Islet precursor cell (in vitro differentiated cells): ENCODE measurements at regions not wholly inside any gene's neighbourhood (a gene's known extent, or its start where the extent isn't known, plus 50 kb on each side); places are given as distances from the start of the nearest gene placed in this dataset.
"Not testable (repeated sequence)": the region's sequence is repeated elsewhere in the genome, so short reads cannot be mapped to it uniquely, and the experiment has no call there.

Source experiments
- DNase-seq: peaks from one replicate; pipeline ENCODE4 v3.0.0-alpha.2; 2018

DNA sequence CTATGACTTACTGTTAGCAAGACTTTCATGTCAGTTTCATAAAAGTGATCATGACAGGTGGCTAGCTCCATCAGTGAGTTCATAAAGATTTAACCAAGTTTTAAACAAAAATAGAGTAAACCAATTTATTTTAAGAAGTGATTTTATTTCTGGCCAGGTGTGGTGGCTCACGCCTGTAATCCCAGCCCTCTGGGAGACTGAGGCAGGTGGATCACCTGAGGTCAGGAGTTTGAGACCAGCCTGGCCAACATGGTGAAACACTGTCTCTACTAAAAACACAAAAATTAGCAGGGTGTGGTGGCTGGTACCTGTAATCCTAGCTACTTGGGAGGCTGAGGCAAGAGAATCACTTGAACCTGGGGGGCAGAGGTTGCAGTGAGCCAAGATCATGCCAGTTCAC lies 111.4 kb upstream of the MAP2 start:
- not testable (repeated sequence) for DNase-seq

GRCh38 chr2:209314653-209315052 lies 109.2 kb upstream of the MAP2 start:
- no peak for DNase-seq

DNA sequence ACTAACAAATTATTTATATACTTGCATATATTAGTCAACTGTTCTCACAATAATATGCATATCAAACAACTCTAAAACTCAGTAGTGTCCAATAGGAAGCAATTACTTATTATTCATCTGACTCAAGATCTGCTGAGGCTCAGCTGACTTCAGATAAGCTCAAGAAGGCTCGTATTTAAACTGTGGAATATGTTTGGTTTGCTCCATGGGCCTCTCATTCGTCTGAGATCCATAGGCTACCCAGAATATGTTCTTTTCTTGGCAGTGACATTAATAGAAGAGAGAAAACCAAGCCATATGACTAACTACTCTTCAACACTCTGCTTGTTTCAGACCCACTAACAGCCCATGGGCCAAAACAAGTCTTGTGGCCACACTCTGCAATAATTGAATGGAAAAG lies 107.7 kb upstream of the MAP2 start:
- no peak for DNase-seq

- no peak for DNase-seq
These were observed 102.8 kb upstream of the MAP2 start for GRCh38 chr2:209321076-209321475.

DNA sequence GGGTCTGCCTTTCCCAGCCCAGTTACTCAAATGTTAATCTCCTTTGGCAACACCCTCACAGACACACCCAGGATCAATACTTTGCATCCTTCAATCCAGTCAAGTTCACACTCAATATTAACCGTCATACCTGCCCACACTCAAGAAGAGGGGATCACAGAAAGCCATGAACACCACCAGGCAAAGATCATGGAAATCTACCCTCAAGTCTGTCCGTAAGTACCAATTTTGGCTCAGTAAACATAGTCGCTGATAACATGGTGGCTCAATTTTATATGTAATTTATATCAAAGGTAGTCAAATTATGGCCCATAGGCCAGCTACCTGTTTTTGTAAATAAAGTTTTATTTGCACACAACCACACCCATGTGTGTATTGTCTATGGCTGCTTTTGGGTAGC lies 102.3 kb upstream of the MAP2 start:
- no peak for DNase-seq

DNA sequence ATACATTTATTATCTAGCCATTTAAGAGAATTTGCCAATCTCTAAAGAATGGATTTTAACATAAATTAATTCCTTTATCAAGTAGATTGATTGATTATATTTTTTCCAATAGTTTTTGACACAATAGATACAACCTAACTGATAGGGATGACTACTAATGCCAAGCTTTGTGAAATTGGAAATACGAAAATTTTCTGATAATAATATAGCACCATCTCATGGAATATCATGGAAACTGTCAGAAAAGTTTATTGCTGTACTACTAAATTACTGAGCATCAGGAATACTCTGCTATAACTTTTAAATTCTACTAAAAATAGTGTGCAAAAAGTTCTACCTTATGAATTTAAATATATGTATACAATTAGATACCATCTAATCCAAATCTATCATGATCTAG lies 101.8 kb upstream of the MAP2 start:
- DNase-seq: no peak

DNA sequence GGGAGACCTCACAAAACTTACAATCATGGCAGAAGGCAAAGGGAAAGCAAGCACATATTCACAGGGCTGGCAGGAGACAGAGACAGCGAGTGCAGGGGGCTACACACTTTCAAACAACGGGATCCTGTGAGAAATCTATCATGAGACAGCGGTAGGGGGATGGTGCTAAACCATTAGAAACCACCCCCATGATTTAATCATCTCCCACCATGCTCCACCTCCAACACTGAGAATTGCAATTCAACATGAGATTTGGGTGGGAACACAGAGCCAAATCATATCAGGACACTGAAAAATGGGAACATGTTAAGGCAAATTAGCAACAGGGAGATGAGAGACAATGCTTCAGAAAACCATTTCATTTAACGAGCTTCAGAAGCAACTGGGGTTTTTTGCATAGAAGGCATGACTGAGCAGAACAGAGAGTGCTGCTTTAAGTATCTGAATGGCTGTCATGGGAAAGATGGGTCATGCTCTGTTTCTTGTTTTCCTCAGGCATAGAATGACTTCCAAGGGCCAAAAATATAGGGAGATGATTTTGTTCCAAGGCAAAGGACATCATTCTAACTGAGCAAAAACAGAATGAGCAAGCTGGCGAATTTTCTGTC lies 100.8 kb upstream of the MAP2 start:
- no peak for DNase-seq

DNA sequence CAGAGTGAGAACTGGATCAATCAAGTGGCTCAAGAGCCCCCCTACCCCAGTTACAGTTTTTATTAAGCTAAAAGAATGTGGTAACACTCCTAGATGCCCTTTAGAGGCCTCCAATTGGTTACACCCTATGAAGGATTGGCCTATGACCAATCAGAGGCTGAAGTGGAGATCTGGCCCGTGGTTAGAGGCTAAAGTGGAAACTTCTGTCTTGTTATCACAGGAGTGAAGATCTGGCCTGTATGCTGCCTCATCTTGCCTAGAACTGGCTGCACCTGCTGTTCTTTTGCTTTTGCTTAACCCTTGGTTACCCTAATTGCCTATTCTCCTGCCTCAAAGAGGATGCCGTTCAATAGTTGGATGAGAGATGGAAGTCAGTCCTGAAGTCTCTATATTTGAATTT lies 100.1 kb upstream of the MAP2 start:
- DNase-seq: no peak

DNA sequence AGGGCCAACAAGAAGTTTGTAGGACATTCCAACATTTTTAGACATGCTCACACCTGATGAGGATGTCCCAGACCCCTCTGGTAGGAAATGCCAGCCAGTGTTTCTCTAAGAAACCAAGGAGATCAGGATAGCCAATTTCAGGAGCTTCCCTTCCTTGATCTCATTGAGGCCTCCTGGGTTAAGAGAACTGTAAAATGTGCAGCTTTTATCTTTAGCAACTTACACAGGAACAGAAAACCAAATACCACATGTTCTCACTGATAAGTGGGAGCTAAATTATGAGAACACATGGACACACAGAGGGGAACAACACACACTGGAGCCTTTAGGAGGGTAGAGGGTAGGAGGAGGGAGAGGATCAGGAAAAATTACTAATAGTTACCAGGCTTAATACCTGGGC lies 99.6 kb upstream of the MAP2 start:
- no peak for DNase-seq

DNA sequence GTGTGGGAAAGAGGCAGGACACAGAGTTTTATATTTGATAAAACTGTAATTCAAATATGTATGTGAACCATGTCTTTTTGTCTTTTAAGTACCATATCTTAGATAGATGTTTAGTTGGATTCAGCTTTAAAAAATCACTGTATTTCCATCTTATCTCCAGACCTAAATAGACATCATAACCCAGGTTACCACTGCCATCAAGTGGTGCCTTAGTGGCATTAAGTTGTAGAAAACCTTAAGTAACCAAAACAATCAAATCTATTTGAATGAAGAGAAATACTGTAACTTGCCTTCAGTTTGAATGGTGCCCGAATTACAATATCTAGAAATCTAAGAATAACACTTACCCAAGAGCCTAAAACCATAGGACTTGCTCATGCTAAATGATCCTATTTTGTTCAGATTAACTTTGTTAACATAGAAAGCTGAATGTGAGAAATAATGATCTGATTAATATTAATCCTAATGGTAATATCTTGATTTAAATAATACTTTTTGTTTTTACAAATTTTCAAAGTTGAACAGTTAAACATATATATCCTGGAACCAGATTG lies 92.5 kb upstream of the MAP2 start:
- no peak for DNase-seq

- DNase-seq: peak; percentile 53
These were observed 89.4 kb upstream of the MAP2 start for GRCh38 chr2:209334188-209335017.

DNA sequence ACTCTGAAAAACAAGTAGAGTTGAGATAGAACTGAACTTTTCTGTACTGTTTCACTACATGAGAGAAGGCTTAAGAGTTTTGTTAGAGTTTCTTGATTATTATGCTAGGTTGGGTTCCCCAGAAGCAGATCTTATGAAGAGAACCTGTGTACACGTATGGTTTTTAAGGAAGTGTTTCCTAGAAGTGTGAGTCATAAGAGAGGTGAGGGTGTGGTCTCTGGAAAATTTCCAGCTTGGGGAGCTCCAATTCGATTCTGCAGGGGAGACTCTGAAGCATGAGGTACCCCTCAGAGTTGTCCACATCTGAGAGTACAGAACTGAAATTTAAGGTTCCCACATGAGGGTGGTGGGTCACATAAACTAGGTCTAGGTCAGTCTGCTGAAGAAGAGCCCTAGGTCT lies 83.3 kb upstream of the MAP2 start:
- DNase-seq: no peak

GRCh38 chr2:209344349-209344748 lies 79.5 kb upstream of the MAP2 start:
- DNase-seq: no peak

- no peak for DNase-seq
These were observed 75.4 kb upstream of the MAP2 start for GRCh38 chr2:209348433-209348832.

DNA sequence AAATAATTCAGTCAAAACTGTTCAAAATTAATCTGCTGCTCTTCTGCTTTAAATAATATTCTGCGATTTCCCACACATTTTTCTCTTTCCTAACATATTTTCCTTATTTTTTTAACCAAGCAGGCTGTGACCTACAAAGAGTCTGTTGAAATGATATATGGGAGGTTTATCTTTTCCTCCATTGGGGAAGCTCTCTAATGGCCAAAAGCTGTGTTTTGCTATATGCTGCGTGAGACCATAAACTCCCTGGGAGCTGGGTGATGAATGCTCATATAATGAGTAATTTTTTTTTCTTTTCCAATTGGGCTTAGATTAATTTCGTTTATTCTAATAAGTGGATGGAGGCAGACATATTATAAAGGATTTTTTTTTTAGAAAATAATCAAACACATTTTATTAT lies 72.2 kb upstream of the MAP2 start:
- no peak for DNase-seq

GRCh38 chr2:209358992-209359391 lies 64.9 kb upstream of the MAP2 start:
- DNase-seq: no peak

GRCh38 chr2:209367075-209367747 lies 56.6 kb upstream of the MAP2 start:
- DNase-seq: no peak

DNA sequence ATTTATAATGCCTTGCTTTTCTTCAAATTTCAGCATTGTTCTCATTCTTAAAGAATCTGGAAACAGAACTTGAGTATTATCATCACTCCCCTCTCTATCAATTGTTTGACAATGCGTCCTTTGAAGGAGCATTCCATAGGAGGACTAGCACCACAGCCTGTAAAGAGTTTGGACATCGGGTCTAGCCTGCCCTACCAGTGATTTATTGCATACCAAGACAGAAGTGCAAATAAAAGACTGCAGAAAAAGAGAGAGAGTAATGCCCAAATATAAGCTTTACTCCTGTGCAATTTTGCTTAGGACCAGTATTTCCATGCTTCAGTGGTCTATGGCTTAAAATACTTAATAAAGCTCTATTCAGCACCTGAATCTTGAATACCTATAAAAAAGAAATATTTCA lies 55.4 kb upstream of the MAP2 start:
- no peak for DNase-seq

GRCh38 chr2:209368914-209369313 lies 54.9 kb upstream of the MAP2 start:
- peak; percentile 85 for DNase-seq

- DNase-seq: no peak
These were observed 54.2 kb upstream of the MAP2 start for GRCh38 chr2:209369656-209370055.

GRCh38 chr2:209371407-209371806 lies 52.4 kb upstream of the MAP2 start:
- no peak for DNase-seq
